CD4-positive, CD25-positive, alpha-beta regulatory T cell (primary cell): ENCODE measurements at regions not wholly inside any gene's neighbourhood (a gene's known extent, or its start where the extent isn't known, plus 50 kb on each side); places are given as distances from the start of the nearest gene placed in this dataset.
A peak's percentile ranks its signal among the peaks of the same experiment; 100 is the strongest.

Experiments used
- ATAC-seq, 2 donors: fragments of 150-1000 bp; cut with Tn5 transposase; one replicate each; pipeline ENCODE4 v1.10.0; 2021; ENCODE audit warnings: low read depth in 2 of 2, moderate number of reproducible peaks in 2 of 2, moderate library complexity in 1 of 2
- DNase-seq, 3 donors: peaks; one replicate each; pipeline versions ENCODE4 v3.0.0 to v3.0.0-alpha.2; 2012 to 2022; ENCODE audit warnings: mixed read lengths in 1 of 3
- H3K27ac ChIP-seq: one replicate; pipeline ENCODE4 v1.7.0; 2013; ENCODE audit warnings: mild to moderate bottlenecking, low read length; ENCODE audit not compliant: insufficient read depth, poor library complexity, severe bottlenecking
- H3K27me3 ChIP-seq: one replicate; pipeline ENCODE4 v1.7.0; 2013; ENCODE audit warnings: low read length; ENCODE audit not compliant: control insufficient read depth, insufficient read depth
- H3K36me3 ChIP-seq: one replicate; pipeline ENCODE4 v1.7.0; 2013; ENCODE audit warnings: mild to moderate bottlenecking, low read length, moderate library complexity; ENCODE audit not compliant: control insufficient read depth, insufficient read depth
- H3K4me1 ChIP-seq: 2 replicates; pipeline ENCODE4 v1.7.0; 2013; ENCODE audit warnings: mild to moderate bottlenecking, low read length; ENCODE audit not compliant: insufficient read depth, control insufficient read depth, poor library complexity, severe bottlenecking
- H3K4me3 ChIP-seq: one replicate; pipeline ENCODE4 v1.7.0; 2013; ENCODE audit warnings: low read depth, mild to moderate bottlenecking, low read length, moderate library complexity
- H3K9me3 ChIP-seq, 2 experiments: 1 replicate in 1 of 2; 2 replicates in 1 of 2; pipeline ENCODE4 v1.7.0; 2013; ENCODE audit warnings: low read length in 2 of 2, mild to moderate bottlenecking in 1 of 2, moderate library complexity in 1 of 2; ENCODE audit not compliant: control insufficient read depth in 2 of 2
- H3K27ac Mint-ChIP-seq, 3 donors: one replicate each; pipeline ENCODE4 v1.8.0; 2020 to 2022; ENCODE audit warnings: mild to moderate bottlenecking in 3 of 3, mixed read lengths in 3 of 3, moderate library complexity in 2 of 3
- H3K27me3 Mint-ChIP-seq: one replicate; pipeline ENCODE4 v1.8.0; 2022; ENCODE audit warnings: mild to moderate bottlenecking, mixed read lengths
- H3K36me3 Mint-ChIP-seq: one replicate; pipeline ENCODE4 v1.8.0; 2020; ENCODE audit warnings: mixed read lengths
- H3K4me1 Mint-ChIP-seq, 4 donors: one replicate each; pipeline ENCODE4 v1.8.0; 2020 to 2022; ENCODE audit warnings: mixed read lengths in 4 of 4, mild to moderate bottlenecking in 1 of 4
- H3K4me3 Mint-ChIP-seq, 4 donors: one replicate each; pipeline ENCODE4 v1.8.0; 2020 to 2022; ENCODE audit warnings: mild to moderate bottlenecking in 4 of 4, mixed read lengths in 4 of 4, moderate library complexity in 3 of 4
- H3K9me3 Mint-ChIP-seq, 7 donors: one replicate each; pipeline ENCODE4 v1.8.0; 2020 to 2022; ENCODE audit warnings: mixed read lengths in 7 of 7, mild to moderate bottlenecking in 3 of 7, moderate library complexity in 2 of 7

GRCh38 chr13:69597088-69597487 is 510.5 kb upstream of the ATXN8OS start:
- Mint-ChIP-seq H3K4me1 (no peaks in the 10 kb centered on the region), H3K36me3 (no peaks in the 10 kb centered on the region), H3K27ac (peak overlapping the region in 1 of 3 donors; percentile 63), H3K4me3 (no peak overlapping the region), H3K9me3 (peaks cover 0 to 30% (median 6%) of the 10 kb centered on the region in 7 donors), H3K27me3 (no peaks in the 10 kb centered on the region)
- no peaks in the 10 kb centered on the region for H3K4me1 ChIP-seq
- no peak overlapping the region for H3K27ac ChIP-seq
- no peaks in the 10 kb centered on the region for H3K36me3 ChIP-seq
- no peaks in the 10 kb centered on the region for H3K9me3 ChIP-seq
- H3K27me3 ChIP-seq: no peaks in the 10 kb centered on the region
- DNase-seq (no peak), ATAC-seq (no peak)
- H3K4me3 ChIP-seq: no peak overlapping the region

- H3K36me3 Mint-ChIP-seq: no peaks in the 10 kb centered on the region
- no peaks in the 10 kb centered on the region for H3K4me1 ChIP-seq
- H3K36me3 ChIP-seq: no peaks in the 10 kb centered on the region
- H3K27ac ChIP-seq: no peak overlapping the region
- no peak for DNase-seq
- no peaks in the 10 kb centered on the region for H3K4me1 Mint-ChIP-seq
- no peak for ATAC-seq
- no peak overlapping the region for H3K4me3 Mint-ChIP-seq
- H3K4me3 ChIP-seq: no peak overlapping the region
- no peaks in the 10 kb centered on the region for H3K9me3 ChIP-seq
- peaks cover 0 to 26% (median 8%) of the 10 kb centered on the region in 7 donors for H3K9me3 Mint-ChIP-seq
- no peaks in the 10 kb centered on the region for H3K27me3 ChIP-seq
- no peak overlapping the region for H3K27ac Mint-ChIP-seq
- H3K27me3 Mint-ChIP-seq: no peaks in the 10 kb centered on the region
Observed at GRCh38 chr13:69595181-69595580, 512.4 kb upstream of the ATXN8OS start.

GRCh38 chr13:69591437-69591836 is 516.2 kb upstream of the ATXN8OS start:
- DNase-seq (no peak), ATAC-seq (no peak)
- H3K27me3 ChIP-seq: no peaks in the 10 kb centered on the region
- no peaks in the 10 kb centered on the region for H3K4me1 Mint-ChIP-seq
- H3K36me3 ChIP-seq: no peaks in the 10 kb centered on the region
- no peaks in the 10 kb centered on the region for H3K36me3 Mint-ChIP-seq
- no peak overlapping the region for H3K27ac Mint-ChIP-seq
- H3K27me3 Mint-ChIP-seq: no peaks in the 10 kb centered on the region
- no peak overlapping the region for H3K4me3 Mint-ChIP-seq
- no peak overlapping the region for H3K4me3 ChIP-seq
- no peak overlapping the region for H3K27ac ChIP-seq
- H3K9me3 Mint-ChIP-seq: peaks cover 0 to 16% (median 8%) of the 10 kb centered on the region in 7 donors
- H3K4me1 ChIP-seq: no peaks in the 10 kb centered on the region
- H3K9me3 ChIP-seq: peaks cover 6 to 7% of the 10 kb centered on the region in 2 experiments

- Histone ChIP-seq H3K36me3 (no peaks in the 10 kb centered on the region), H3K4me1 (no peaks in the 10 kb centered on the region), H3K27ac (no peak overlapping the region), H3K9me3 (peaks cover 7 to 9% of the 10 kb centered on the region in 2 experiments), H3K27me3 (no peaks in the 10 kb centered on the region), H3K4me3 (no peak overlapping the region)
- ATAC-seq (no peak), DNase-seq (no peak)
- Mint-ChIP-seq H3K27ac (no peak overlapping the region), H3K27me3 (no peaks in the 10 kb centered on the region), H3K4me3 (no peak overlapping the region), H3K36me3 (no peaks in the 10 kb centered on the region), H3K4me1 (no peaks in the 10 kb centered on the region), H3K9me3 (peaks cover 0 to 14% (median 7%) of the 10 kb centered on the region in 7 donors)
Observed at GRCh38 chr13:69589531-69590235, 517.9 kb upstream of the ATXN8OS start.

- Mint-ChIP-seq H3K27ac (no peak overlapping the region), H3K4me3 (no peak overlapping the region), H3K9me3 (peaks cover 0 to 16% (median 5%) of the 10 kb centered on the region in 7 donors), H3K27me3 (no peaks in the 10 kb centered on the region), H3K36me3 (no peaks in the 10 kb centered on the region), H3K4me1 (no peaks in the 10 kb centered on the region)
- Histone ChIP-seq H3K4me3 (no peak overlapping the region), H3K9me3 (peaks cover 9% of the 10 kb centered on the region in 2 experiments), H3K4me1 (no peaks in the 10 kb centered on the region), H3K27me3 (no peaks in the 10 kb centered on the region), H3K36me3 (no peaks in the 10 kb centered on the region), H3K27ac (no peak overlapping the region)
- DNase-seq (no peak), ATAC-seq (no peak)
Observed at GRCh38 chr13:69585656-69586055, 522.0 kb upstream of the ATXN8OS start.

- H3K27me3 Mint-ChIP-seq: no peaks in the 10 kb centered on the region
- H3K27ac Mint-ChIP-seq: no peak overlapping the region
- DNase-seq: no peak
Observed at GRCh38 chr13:69580255-69580654, 527.4 kb upstream of the ATXN8OS start.

GRCh38 chr13:69579351-69579750 is 528.3 kb upstream of the ATXN8OS start:
- no peak overlapping the region for H3K27ac Mint-ChIP-seq
- no peak for DNase-seq

More at GRCh38 chr13:69580255-69580654, 527.4 kb upstream of the ATXN8OS start:
- Histone ChIP-seq H3K27ac (no peak overlapping the region), H3K36me3 (no peaks in the 10 kb centered on the region), H3K9me3 (peaks cover 0 to 5% of the 10 kb centered on the region in 2 experiments), H3K4me3 (no peak overlapping the region), H3K4me1 (no peaks in the 10 kb centered on the region), H3K27me3 (no peaks in the 10 kb centered on the region)
- no peak overlapping the region for H3K4me3 Mint-ChIP-seq
- ATAC-seq: no peak
- peaks cover 0 to 25% (median 8%) of the 10 kb centered on the region in 7 donors for H3K9me3 Mint-ChIP-seq
- no peaks in the 10 kb centered on the region for H3K36me3 Mint-ChIP-seq
- no peaks in the 10 kb centered on the region for H3K4me1 Mint-ChIP-seq

More at GRCh38 chr13:69579351-69579750, 528.3 kb upstream of the ATXN8OS start:
- Histone ChIP-seq H3K27me3 (no peaks in the 10 kb centered on the region), H3K4me1 (no peaks in the 10 kb centered on the region), H3K27ac (no peak overlapping the region), H3K36me3 (no peaks in the 10 kb centered on the region), H3K4me3 (no peak overlapping the region), H3K9me3 (peaks cover 0 to 6% of the 10 kb centered on the region in 2 experiments)
- Mint-ChIP-seq H3K4me3 (no peak overlapping the region), H3K9me3 (peaks cover 0 to 29% (median 8%) of the 10 kb centered on the region in 7 donors), H3K36me3 (no peaks in the 10 kb centered on the region), H3K27me3 (no peaks in the 10 kb centered on the region), H3K4me1 (no peaks in the 10 kb centered on the region)
- no peak for ATAC-seq
